AG08395 (cell line): ENCODE measurements at regions not wholly inside any gene's neighbourhood (a gene's known extent, or its start where the extent isn't known, plus 50 kb on each side); places are given as distances from the start of the nearest gene placed in this dataset.
"Not testable (repeated sequence)": the region's sequence is repeated elsewhere in the genome, so short reads cannot be mapped to it uniquely, and the experiment has no call there.

ENCODE experiments used
- DNase-seq: peaks from one replicate; pipeline ENCODE4 v3.0.0; 2012; ENCODE audit warnings: mixed read lengths, low spot score

DNA sequence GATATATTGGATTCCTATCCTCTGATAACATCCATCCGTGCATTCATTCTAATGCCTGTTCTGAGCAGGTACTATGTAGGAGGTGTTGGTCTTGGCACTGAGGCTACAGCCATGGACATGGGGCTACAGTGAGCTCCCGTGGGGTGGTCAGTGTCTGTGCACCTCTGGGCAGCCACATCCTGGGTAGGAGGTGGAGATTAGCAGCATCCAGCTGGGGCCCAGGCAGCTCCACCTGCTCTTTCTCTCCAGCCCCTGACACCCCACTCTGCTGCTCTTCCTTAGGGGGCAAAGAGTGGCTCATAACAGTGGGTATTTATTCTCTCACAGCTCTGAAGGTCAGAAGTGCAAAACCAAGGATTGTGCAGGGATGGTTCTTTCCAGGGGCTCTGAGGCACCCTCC, 292.0 kb upstream of the SFSWAP start:
- DNase-seq, result no peak

- no peak for DNase-seq
Measured at GRCh38 chr12:131420867-131421447, 289.9 kb upstream of the SFSWAP start.

DNA sequence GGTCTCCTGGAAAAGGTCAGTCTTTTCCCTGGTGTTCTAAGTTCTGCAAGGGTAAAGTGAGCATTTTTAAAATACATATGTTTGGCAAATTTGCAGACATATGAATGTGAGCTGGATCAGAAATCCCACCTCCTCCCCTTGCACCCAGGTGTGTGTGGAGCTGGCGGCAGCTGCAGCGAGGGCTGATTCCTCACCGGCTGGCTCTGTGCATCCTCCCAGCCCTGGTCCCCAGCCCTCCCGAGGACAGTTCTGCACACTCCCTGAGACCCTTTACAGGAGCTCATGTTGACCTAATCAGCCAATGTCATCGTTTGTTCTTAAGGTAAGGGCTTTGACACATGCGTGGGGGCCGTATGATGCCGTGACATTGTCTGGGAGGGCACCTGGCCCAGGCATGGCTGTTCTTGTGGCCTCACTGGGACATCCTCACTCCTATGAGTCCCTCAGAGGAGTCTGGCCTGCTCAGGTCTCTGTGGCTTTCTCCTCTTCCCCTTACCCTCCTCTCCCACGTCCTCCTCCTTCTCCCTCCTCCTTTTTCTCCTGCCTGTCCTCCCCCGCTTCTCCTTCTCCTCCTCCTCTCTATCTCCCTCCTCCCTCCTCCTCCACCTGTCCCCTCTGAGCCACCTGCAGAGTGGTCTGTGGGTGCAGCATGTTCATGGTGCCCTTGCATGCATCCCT, 289.2 kb upstream of the SFSWAP start:
- no peak for DNase-seq

GRCh38 chr12:131422187-131422520, 288.7 kb upstream of the SFSWAP start:
- DNase-seq, result no peak

GRCh38 chr12:131422744-131423143, 288.1 kb upstream of the SFSWAP start:
- no peak for DNase-seq

DNA sequence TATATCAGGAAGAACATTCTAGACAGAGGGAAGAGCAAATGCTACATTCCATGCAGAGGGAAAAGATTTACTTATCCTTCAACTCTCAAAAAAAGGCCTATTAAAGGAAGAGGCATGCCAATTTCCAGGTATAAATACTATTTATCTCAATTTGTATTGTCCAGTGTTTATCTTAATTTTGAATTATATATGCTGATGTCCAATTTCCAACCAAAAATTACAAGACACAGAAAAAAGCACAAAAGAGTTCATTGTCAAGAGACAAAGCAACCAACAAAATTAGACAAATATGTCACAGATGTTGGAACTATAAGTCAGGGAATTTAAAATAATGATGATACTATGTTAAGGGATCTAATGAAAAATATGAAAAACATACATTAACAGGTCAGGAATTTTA, 286.6 kb upstream of the SFSWAP start:
- no peak for DNase-seq

GRCh38 chr12:131425112-131426075, 285.5 kb upstream of the SFSWAP start:
- no peak for DNase-seq

- DNase-seq, result no peak
Measured at GRCh38 chr12:131428091-131428685, 282.7 kb upstream of the SFSWAP start.

DNA sequence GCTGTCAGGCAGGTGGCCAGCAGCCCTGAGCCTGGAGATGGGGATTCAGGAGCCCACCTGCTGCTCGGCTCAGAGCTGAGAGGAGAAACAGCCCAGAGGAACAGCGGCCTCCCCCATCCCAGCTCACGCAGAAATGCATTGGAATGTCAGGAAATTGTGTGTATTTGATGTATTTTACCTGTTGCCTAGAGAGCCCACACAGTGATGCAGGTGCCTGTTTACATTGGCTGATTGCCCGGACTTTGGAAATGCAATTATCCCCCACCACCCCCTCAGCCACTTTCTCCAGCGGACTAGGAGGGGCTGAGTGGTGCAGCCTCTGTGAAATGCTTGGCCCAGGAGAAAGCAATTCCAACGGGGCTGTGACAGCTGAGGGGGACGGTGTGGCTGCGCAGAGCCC, 281.7 kb upstream of the SFSWAP start:
- DNase-seq, result not testable (repeated sequence)

DNA sequence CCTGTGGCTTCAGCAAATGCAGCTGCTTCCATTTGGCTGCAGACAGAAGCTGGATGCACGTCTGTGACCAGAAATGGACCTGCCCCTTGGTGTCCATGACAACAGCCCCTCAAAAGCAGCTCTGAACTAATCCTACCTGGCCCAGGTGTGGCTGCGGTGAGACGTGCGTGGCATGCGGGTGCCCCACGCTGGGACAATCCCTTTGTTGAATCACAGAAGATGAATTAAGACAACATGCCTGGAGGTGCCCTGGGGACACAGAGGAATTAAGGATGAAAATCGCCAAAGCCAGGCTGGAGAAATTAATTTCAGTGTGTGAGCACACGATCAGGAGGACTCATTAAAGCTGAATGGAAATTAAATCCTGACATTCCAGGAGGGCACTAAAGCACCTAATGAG, 281.2 kb upstream of the SFSWAP start:
- not testable (repeated sequence) for DNase-seq

GRCh38 chr12:131430158-131430742, 280.6 kb upstream of the SFSWAP start:
- no peak for DNase-seq

- not testable (repeated sequence) for DNase-seq
Measured at GRCh38 chr12:131431126-131431655, 279.7 kb upstream of the SFSWAP start.

DNA sequence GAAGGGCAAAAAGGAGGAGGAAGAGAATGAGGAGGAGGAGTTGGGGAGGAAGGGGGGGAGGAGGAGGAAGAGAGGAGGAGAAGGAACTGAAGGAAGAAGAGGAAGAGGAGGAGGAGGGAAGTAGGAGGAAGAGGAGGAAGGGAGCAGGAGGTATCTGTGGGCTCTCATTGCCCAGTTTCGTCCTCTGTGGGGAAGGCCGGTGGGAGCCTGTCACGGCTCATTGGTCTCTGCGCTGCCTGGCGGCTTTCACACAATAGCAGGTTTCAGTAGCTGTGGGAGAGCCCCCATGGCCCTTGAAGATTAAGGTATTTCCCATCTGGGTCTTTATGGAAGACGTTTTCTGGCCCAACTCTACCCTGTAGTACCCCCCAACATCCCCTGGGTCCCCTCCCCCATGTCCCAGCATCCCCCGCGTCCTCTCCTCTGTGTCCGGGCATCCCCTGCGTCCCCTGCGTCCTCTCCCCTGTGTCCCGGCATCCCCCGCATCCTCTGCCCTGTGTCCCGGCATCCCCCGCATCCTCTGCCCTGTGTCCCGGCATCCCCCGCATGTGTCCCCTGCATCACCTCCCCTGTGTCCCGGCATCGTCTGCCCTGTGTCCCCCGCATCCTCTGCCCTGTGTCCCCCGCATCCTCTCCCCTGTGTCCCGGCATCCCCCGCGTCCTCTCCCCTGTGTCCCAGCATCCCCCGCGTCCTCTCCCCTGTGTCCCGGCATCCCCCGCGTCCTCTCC, 278.2 kb upstream of the SFSWAP start:
- no peak for DNase-seq

- DNase-seq, result no peak
Measured at GRCh38 chr12:131434208-131435125, 276.4 kb upstream of the SFSWAP start.

- no peak for DNase-seq
Measured at GRCh38 chr12:131436922-131437705, 273.8 kb upstream of the SFSWAP start.

- no peak for DNase-seq
Measured at GRCh38 chr12:131437706-131438492, 273.0 kb upstream of the SFSWAP start.

DNA sequence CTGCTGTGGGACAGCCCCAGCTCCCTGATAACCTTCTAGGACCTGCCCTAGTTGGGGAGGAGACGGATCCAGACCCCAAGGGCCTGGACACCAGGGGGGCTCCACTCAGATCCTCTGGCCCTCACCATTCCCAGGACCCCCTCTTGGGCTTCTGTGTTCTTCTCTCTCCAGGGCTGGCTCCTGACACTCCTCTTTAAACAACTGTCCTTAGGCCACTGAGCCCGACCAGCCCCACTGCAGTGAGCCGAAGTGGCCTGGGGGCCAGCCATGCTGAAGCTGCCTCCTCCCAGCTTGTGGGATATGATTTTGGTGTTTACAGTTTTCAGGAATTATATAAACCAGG, 272.4 kb upstream of the SFSWAP start:
- not testable (repeated sequence) for DNase-seq

DNA sequence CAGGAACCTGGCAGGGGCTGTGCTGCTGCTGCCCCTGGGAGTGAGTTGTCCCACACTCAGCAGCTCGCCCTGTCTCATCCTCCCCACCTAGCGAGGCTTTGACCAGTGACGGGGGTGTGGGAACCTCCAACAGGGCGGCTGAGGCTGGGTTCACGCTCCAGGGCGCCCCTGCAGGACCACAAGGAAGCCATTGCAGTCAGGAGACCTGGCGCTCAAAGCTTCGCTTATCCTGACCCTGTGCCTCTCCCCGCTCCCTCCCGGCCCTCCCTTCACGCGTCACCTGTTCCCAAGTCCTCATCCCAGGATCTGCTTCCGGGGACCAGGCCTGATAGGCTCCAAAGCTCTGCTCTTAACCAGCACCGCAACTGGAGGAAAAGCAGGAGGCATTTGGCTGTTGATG, 272.0 kb upstream of the SFSWAP start:
- DNase-seq, result no peak

GRCh38 chr12:131439752-131440151, 271.1 kb upstream of the SFSWAP start:
- not testable (repeated sequence) for DNase-seq
